HG02870 (cell line): ENCODE measurements at regions not wholly inside any gene's neighbourhood (a gene's known extent, or its start where the extent isn't known, plus 50 kb on each side); places are given as distances from the start of the nearest gene placed in this dataset.

Experiments
- ATAC-seq: cut with Tn5 transposase; IDR thresholded peaks from one replicate; pipeline ENCODE4 v1.9.1; 2021; ENCODE audit warnings: mild to moderate bottlenecking, moderate library complexity; ENCODE audit not compliant: unreplicated experiment

- ATAC-seq: no peak
Measured at GRCh38 chrX:40154250-40154852, 56.6 kb upstream of the BCOR start.

- ATAC-seq: peak; percentile 65
Measured at GRCh38 chrX:40153345-40154249, 55.8 kb upstream of the BCOR start.

GRCh38 chrX:40152741-40153344, 55.1 kb upstream of the BCOR start:
- ATAC-seq: no peak

DNA sequence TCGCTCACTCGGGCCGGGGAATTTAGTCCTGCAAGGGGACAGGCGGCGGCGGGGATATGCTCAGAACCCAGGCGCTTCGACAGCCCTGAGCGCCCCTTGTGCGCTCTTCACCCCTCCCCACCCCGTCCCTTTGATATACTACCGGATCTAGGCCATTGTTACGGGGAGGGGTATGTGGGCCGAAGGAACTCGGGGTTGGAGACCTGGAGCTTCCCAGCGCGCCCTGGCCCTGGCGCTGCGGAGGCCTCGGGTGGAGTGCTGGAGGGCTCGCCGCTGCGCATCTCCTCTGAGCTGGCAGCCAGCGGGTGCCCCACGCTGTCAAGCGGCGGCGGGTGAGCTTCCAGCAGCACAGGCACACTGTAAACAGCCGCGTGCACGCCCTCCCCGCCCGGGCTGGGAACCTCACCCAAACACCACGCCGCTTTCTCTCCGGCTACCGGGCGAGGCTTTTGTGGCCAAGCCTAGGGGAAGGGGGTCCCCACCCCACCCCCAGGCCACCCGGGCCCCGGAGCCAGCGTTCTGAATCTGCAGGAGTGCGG, 54.5 kb upstream of the BCOR start:
- no peak for ATAC-seq

GRCh38 chrX:40151211-40152172, 53.7 kb upstream of the BCOR start:
- ATAC-seq: no peak

DNA sequence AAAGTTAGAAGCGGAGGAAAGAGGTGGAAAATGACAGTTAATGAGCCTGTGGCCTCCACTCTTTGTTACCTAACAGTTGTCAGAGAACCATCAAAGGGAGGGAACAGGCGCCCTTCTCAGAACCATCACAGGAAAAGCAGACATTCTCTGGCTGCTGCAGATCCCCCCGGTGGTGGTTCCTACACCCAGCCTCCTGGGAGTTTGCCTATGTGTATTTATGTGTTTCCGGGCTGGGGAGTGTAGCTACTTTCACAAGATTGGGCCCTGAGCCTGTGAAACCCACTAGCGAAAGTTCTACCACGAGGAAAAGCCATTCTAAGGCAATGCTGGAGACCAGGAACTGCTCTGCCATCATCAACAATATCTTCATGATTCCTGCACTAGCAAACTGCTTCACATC, 52.7 kb upstream of the BCOR start:
- no peak for ATAC-seq

- ATAC-seq: no peak
Measured at GRCh38 chrX:40149286-40150175, 51.8 kb upstream of the BCOR start.

DNA sequence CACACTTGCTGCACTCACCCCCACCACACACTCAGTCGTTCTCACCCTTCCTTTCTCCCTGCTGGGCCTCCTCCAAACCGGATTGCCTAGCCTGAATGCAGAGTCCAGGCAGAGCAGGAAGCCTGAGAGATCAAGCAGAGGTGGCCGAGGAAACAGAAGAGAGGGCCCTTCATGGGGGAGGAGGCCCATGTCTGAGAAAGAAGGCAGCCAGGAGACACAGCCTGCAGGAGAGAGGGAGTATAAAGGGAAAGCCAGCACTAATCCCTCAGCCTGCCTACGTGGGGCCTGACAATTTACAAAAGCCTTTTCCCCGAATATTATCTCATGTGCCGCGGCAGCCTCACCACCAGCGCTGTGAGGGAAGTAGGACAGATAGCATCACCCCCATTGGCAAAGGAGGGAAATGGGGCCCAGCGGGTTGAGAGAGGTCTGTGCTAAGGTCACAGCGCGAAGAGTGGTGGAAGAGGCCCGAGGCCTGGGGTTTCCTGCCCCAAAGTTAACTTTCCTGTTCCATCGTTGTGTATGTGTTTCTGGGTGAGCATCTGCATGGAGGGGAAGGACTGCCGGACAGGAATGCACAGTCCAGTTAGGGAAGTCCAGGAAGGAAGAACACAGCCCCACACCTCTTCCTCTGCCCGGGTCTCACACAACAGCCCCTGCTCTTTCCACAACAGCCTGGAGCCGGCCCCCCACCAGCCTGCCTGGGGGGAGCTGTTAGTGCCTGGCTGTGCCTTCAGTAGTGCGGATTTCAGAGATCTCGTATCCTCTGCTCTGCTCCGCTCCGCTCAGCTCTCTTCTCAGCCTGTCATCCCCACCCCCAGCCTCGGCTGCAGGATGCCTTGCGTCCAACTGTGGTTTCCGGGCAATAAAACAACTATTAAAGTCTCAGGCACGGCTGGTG, 50.9 kb upstream of the BCOR start:
- ATAC-seq: no peak

DNA sequence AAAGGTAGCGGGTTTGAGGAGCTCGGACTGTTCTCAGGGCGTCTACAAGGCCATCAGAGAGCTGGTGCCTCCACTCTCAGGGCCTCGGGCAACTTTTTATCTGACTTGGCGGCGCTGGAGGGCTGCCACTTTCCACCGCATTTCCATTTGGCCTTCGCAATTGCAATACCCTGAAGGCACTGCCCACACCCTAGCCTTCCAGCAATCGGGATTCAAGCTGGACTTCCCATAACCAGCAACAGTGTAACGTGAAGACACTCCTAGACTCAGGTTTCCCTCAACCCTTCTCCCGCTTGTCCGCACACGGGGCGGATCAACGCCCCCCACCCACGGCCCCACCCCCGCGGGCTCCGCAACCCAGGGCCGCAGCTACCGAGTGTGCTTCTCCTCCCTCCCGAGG, 50.2 kb upstream of the BCOR start:
- ATAC-seq: no peak
